ENCODE measurements at regions not wholly inside any gene's neighbourhood (a gene's known extent, or its start where the extent isn't known, plus 50 kb on each side); places are given as distances from the start of the nearest gene placed in this dataset.

- TF ChIP-seq EP300 (IDR thresholded peaks at IDR 0.05; ENCODE audit: borderline replicate concordance) (no peak), FOXM1 (IDR thresholded peaks at IDR 0.05; ENCODE audit: borderline replicate concordance, low read depth) (no peak), RAD21 (IDR thresholded peaks at IDR 0.05; ENCODE audit: low read depth) (no peak)
- TF ChIP-seq, protein P1, sequence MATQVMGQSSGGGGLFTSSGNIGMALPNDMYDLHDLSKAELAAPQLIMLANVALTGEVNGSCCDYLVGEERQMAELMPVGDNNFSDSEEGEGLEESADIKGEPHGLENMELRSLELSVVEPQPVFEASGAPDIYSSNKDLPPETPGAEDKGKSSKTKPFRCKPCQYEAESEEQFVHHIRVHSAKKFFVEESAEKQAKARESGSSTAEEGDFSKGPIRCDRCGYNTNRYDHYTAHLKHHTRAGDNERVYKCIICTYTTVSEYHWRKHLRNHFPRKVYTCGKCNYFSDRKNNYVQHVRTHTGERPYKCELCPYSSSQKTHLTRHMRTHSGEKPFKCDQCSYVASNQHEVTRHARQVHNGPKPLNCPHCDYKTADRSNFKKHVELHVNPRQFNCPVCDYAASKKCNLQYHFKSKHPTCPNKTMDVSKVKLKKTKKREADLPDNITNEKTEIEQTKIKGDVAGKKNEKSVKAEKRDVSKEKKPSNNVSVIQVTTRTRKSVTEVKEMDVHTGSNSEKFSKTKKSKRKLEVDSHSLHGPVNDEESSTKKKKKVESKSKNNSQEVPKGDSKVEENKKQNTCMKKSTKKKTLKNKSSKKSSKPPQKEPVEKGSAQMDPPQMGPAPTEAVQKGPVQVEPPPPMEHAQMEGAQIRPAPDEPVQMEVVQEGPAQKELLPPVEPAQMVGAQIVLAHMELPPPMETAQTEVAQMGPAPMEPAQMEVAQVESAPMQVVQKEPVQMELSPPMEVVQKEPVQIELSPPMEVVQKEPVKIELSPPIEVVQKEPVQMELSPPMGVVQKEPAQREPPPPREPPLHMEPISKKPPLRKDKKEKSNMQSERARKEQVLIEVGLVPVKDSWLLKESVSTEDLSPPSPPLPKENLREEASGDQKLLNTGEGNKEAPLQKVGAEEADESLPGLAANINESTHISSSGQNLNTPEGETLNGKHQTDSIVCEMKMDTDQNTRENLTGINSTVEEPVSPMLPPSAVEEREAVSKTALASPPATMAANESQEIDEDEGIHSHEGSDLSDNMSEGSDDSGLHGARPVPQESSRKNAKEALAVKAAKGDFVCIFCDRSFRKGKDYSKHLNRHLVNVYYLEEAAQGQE (IDR thresholded peaks at IDR 0.05; ENCODE audit: low read depth): no peak
Measured at GRCh38 chr2:12998685-12999084, 281.9 kb downstream of the TRIB2 start.

- TF ChIP-seq YY1 (IDR thresholded peaks at IDR 0.05; ENCODE audit: low read depth) (no peak), TEAD4 (IDR thresholded peaks at IDR 0.05) (no peak), MAX (IDR thresholded peaks at IDR 0.05) (no peak), ZBTB7A (IDR thresholded peaks at IDR 0.05; ENCODE audit: low read depth) (no peak), CEBPB (IDR thresholded peaks at IDR 0.05) (no peak), CREB1 (IDR thresholded peaks at IDR 0.05; ENCODE audit: low read depth) (no peak), TAF1 (IDR thresholded peaks at IDR 0.05; ENCODE audit: low read depth) (no peak), EP300 (IDR thresholded peaks at IDR 0.05; ENCODE audit: borderline replicate concordance) (no peak), TCF12 (IDR thresholded peaks at IDR 0.05; ENCODE audit: low read depth) (no peak), FOXM1 (IDR thresholded peaks at IDR 0.05; ENCODE audit: borderline replicate concordance, low read depth) (no peak), RAD21 (IDR thresholded peaks at IDR 0.05; ENCODE audit: low read depth) (no peak), EGR1 (IDR thresholded peaks at IDR 0.05) (no peak), NFIC (IDR thresholded peaks at IDR 0.05) (no peak)
- TF ChIP-seq, protein P2, sequence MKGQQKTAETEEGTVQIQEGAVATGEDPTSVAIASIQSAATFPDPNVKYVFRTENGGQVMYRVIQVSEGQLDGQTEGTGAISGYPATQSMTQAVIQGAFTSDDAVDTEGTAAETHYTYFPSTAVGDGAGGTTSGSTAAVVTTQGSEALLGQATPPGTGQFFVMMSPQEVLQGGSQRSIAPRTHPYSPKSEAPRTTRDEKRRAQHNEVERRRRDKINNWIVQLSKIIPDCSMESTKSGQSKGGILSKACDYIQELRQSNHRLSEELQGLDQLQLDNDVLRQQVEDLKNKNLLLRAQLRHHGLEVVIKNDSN (IDR thresholded peaks at IDR 0.05): no peak
- TF ChIP-seq, protein P1 (IDR thresholded peaks at IDR 0.05; ENCODE audit: low read depth): no peak
Measured at GRCh38 chr2:13000664-13001363, 284.1 kb downstream of the TRIB2 start.

- TF ChIP-seq CEBPB (IDR thresholded peaks at IDR 0.05): no peak
Measured at GRCh38 chr2:13001408-13001807, 284.7 kb downstream of the TRIB2 start.

DNA sequence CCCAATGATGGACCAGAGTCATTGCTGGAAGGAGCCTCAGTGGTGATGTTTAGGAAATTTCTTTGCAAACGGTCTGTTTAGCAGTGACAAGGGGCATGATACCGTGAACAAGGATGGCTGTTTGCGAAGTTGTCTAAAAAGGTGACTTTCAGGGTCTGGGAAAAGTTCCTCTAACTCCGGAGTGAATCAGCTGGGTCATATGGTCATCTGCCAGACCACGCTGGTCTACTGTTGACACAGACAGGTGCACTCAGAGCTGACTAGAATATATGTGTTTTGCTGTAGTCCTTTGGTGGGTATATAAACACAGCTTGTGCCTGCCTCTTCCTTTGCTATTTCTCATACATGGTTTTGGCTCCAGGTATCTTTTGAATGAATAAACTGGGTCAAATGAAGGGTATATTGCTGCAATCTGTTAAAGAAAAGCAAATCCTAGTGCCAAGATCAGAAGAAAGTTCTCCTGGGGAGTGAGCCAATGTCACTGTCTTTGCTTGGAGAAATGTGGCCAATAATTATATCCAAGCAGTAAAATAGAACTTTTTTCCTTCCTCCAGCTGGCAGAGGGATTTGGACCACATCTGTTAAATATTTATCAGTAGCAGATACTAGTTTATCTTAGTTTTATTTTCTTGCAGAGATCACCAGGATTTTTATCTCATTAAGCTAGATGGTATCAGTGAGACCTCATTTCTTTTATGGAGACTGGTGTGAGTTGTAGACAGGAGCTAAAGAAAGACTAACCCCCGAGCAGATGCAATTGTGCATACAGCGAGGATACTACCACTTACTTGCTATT is 286.0 kb downstream of the TRIB2 start:
- no peak for TF ChIP-seq TCF12 (IDR thresholded peaks at IDR 0.05; ENCODE audit: low read depth)
- no peak for TF ChIP-seq NFIC (IDR thresholded peaks at IDR 0.05)
- TF ChIP-seq CEBPB (IDR thresholded peaks at IDR 0.05): no peak
- TF ChIP-seq, protein P1 (IDR thresholded peaks at IDR 0.05; ENCODE audit: low read depth): no peak
- TF ChIP-seq, protein P2 (IDR thresholded peaks at IDR 0.05): no peak
- no peak for TF ChIP-seq TAF1 (IDR thresholded peaks at IDR 0.05; ENCODE audit: low read depth)
- no peak for TF ChIP-seq ZBTB7A (IDR thresholded peaks at IDR 0.05; ENCODE audit: low read depth)
- TF ChIP-seq MAX (IDR thresholded peaks at IDR 0.05): no peak
- no peak for TF ChIP-seq TEAD4 (IDR thresholded peaks at IDR 0.05)
- no peak for TF ChIP-seq CREB1 (IDR thresholded peaks at IDR 0.05; ENCODE audit: low read depth)
- no peak for TF ChIP-seq FOXM1 (IDR thresholded peaks at IDR 0.05; ENCODE audit: borderline replicate concordance, low read depth)
- no peak for TF ChIP-seq YY1 (IDR thresholded peaks at IDR 0.05; ENCODE audit: low read depth)
- TF ChIP-seq RAD21 (IDR thresholded peaks at IDR 0.05; ENCODE audit: low read depth): no peak
- TF ChIP-seq EGR1 (IDR thresholded peaks at IDR 0.05): no peak
- no peak for TF ChIP-seq EP300 (IDR thresholded peaks at IDR 0.05; ENCODE audit: borderline replicate concordance)

Data from Ishikawa (cell line).